ENCODE measurements at regions not wholly inside any gene's neighbourhood (a gene's known extent, or its start where the extent isn't known, plus 50 kb on each side); places are given as distances from the start of the nearest gene placed in this dataset.

DNA sequence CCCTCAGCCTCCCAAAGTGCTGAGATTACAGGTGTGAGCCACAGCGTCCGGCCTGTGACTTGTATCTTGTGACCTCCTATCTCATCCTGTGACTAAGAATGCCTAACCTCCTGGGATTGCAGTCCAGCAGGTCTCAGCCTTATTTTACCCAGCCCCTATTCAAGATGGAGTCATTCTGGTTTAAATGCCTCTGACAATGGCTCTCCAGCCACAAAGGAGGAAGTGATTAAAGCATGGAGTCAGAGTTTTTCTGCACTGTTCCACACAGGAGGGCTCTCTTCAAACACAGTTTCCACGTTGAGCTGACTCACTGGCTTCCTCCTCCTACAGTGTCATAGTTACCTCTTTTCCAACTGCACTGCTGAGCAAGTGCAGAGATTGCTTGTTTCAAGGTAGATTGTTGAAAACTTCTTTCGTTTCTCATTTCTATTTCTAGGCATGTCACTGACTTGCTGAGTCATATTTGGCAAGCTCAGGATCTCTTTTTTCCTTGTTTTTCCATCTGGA lies 383.8 kb downstream of the PCNX1 start:
- Histone ChIP-seq H3K36me3 (ENCODE audit: insufficient read depth, low read length) (no peaks in the 10 kb centered on the region), H3K9ac (ENCODE audit: low read length) (no peak overlapping the region), H3F3A (ENCODE audit: insufficient read depth, low read length, poor library complexity, severe bottlenecking) (no peaks in the 10 kb centered on the region), H3K9me3 (ENCODE audit: low read length) (no peaks in the 10 kb centered on the region), H4K20me1 (ENCODE audit: insufficient read depth) (no peaks in the 10 kb centered on the region), H3K9me2 (ENCODE audit: insufficient read depth, low read length) (no peaks in the 10 kb centered on the region), H3K4me3 (ENCODE audit: low read length) (no peak overlapping the region), H2AFZ (ENCODE audit: low read depth, low read length) (no peak overlapping the region), H3K4me2 (ENCODE audit: low read length) (no peak overlapping the region), H3K27me3 (ENCODE audit: insufficient read depth, low read depth, low read length) (no peaks in the 10 kb centered on the region), H3K27ac (ENCODE audit: low read length) (no peak overlapping the region), H3K79me2 (replicated peaks; ENCODE audit: insufficient read depth, low read length) (no peaks in the 10 kb centered on the region)
- TF ChIP-seq RAD21 (conservative IDR thresholded peaks at IDR 0.05) (no peak), POLR2AphosphoS5 (IDR thresholded peaks at IDR 0.05) (no peak), MXI1 (conservative IDR thresholded peaks at IDR 0.05; ENCODE audit: poor library complexity, severe bottlenecking) (no peak), SMC3 (conservative IDR thresholded peaks at IDR 0.05; ENCODE audit: poor library complexity) (no peak), EZH2 (IDR thresholded peaks at IDR 0.05; ENCODE audit: borderline replicate concordance, insufficient read depth, low read length, poor library complexity, severe bottlenecking) (no peak), EP300 (conservative IDR thresholded peaks at IDR 0.05; ENCODE audit: poor library complexity, severe bottlenecking) (no peak), TAF1 (IDR thresholded peaks at IDR 0.05; ENCODE audit: low read depth) (no peak)
- TF ChIP-seq, protein P1, sequence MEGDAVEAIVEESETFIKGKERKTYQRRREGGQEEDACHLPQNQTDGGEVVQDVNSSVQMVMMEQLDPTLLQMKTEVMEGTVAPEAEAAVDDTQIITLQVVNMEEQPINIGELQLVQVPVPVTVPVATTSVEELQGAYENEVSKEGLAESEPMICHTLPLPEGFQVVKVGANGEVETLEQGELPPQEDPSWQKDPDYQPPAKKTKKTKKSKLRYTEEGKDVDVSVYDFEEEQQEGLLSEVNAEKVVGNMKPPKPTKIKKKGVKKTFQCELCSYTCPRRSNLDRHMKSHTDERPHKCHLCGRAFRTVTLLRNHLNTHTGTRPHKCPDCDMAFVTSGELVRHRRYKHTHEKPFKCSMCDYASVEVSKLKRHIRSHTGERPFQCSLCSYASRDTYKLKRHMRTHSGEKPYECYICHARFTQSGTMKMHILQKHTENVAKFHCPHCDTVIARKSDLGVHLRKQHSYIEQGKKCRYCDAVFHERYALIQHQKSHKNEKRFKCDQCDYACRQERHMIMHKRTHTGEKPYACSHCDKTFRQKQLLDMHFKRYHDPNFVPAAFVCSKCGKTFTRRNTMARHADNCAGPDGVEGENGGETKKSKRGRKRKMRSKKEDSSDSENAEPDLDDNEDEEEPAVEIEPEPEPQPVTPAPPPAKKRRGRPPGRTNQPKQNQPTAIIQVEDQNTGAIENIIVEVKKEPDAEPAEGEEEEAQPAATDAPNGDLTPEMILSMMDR (IDR thresholded peaks at IDR 0.05; ENCODE audit: poor library complexity, severe bottlenecking), result no peak
- TF ChIP-seq, protein P2, sequence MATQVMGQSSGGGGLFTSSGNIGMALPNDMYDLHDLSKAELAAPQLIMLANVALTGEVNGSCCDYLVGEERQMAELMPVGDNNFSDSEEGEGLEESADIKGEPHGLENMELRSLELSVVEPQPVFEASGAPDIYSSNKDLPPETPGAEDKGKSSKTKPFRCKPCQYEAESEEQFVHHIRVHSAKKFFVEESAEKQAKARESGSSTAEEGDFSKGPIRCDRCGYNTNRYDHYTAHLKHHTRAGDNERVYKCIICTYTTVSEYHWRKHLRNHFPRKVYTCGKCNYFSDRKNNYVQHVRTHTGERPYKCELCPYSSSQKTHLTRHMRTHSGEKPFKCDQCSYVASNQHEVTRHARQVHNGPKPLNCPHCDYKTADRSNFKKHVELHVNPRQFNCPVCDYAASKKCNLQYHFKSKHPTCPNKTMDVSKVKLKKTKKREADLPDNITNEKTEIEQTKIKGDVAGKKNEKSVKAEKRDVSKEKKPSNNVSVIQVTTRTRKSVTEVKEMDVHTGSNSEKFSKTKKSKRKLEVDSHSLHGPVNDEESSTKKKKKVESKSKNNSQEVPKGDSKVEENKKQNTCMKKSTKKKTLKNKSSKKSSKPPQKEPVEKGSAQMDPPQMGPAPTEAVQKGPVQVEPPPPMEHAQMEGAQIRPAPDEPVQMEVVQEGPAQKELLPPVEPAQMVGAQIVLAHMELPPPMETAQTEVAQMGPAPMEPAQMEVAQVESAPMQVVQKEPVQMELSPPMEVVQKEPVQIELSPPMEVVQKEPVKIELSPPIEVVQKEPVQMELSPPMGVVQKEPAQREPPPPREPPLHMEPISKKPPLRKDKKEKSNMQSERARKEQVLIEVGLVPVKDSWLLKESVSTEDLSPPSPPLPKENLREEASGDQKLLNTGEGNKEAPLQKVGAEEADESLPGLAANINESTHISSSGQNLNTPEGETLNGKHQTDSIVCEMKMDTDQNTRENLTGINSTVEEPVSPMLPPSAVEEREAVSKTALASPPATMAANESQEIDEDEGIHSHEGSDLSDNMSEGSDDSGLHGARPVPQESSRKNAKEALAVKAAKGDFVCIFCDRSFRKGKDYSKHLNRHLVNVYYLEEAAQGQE (IDR thresholded peaks at IDR 0.05; ENCODE audit: borderline replicate concordance), result no peak

DNA sequence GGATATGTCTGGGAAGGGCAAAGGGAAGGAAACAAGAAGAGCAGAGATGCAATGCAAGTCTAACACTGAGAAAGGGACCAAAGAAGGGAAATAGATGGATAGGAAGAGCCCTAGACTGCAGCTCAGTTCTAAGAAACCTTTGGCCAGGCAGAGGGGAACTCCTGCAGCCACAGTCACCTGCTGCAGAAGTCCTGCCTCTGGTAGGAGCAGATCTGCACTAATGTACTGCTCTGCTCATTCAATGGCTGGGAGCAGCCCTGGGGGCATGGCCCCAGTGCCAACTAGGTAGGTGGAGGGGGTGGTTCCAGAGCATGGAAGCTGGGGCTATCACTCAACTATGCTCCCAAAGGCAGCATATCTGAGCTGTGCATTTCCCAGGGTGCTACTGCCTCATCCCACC lies 388.9 kb downstream of the PCNX1 start:
- no peaks in the 10 kb centered on the region for H3K36me3 ChIP-seq (ENCODE audit: insufficient read depth, low read length)
- no peaks in the 10 kb centered on the region for H3K9me3 ChIP-seq (ENCODE audit: low read length)
- H3K4me3 ChIP-seq (ENCODE audit: low read length), result no peak overlapping the region
- H3K27ac ChIP-seq (ENCODE audit: low read length), result no peak overlapping the region
- H2AFZ ChIP-seq (ENCODE audit: low read depth, low read length), result no peak overlapping the region
- no peaks in the 10 kb centered on the region for H4K20me1 ChIP-seq (ENCODE audit: insufficient read depth)
- no peaks in the 10 kb centered on the region for H3K79me2 ChIP-seq (replicated peaks; ENCODE audit: insufficient read depth, low read length)
- no peak overlapping the region for H3K9ac ChIP-seq (ENCODE audit: low read length)
- no peaks in the 10 kb centered on the region for H3K9me2 ChIP-seq (ENCODE audit: insufficient read depth, low read length)
- H3F3A ChIP-seq (ENCODE audit: insufficient read depth, low read length, poor library complexity, severe bottlenecking), result no peaks in the 10 kb centered on the region
- H3K4me2 ChIP-seq (ENCODE audit: low read length), result no peak overlapping the region
- H3K27me3 ChIP-seq (ENCODE audit: insufficient read depth, low read depth, low read length), result no peaks in the 10 kb centered on the region
- TF ChIP-seq EZH2 (IDR thresholded peaks at IDR 0.05; ENCODE audit: borderline replicate concordance, insufficient read depth, low read length, poor library complexity, severe bottlenecking) (no peak), EP300 (conservative IDR thresholded peaks at IDR 0.05; ENCODE audit: poor library complexity, severe bottlenecking) (no peak), RAD21 (conservative IDR thresholded peaks at IDR 0.05) (no peak), TAF1 (IDR thresholded peaks at IDR 0.05; ENCODE audit: low read depth) (no peak), MXI1 (conservative IDR thresholded peaks at IDR 0.05; ENCODE audit: poor library complexity, severe bottlenecking) (no peak), POLR2AphosphoS5 (IDR thresholded peaks at IDR 0.05) (no peak), SMC3 (conservative IDR thresholded peaks at IDR 0.05; ENCODE audit: poor library complexity) (no peak)
- TF ChIP-seq, protein P2 (IDR thresholded peaks at IDR 0.05; ENCODE audit: borderline replicate concordance), result no peak
- TF ChIP-seq, protein P1 (IDR thresholded peaks at IDR 0.05; ENCODE audit: poor library complexity, severe bottlenecking), result no peak
